AG09319 (cell line): ENCODE measurements at regions not wholly inside any gene's neighbourhood (a gene's known extent, or its start where the extent isn't known, plus 50 kb on each side); places are given as distances from the start of the nearest gene placed in this dataset.

Experiments
- DNase-seq: peaks from one replicate; pipeline ENCODE4 v3.0.0-alpha.2; 2010; ENCODE audit warnings: low read depth; ENCODE audit errors: extremely low read depth
- CTCF ChIP-seq: IDR thresholded peaks from 2 replicates; pipeline ENCODE4 v1.5.1; 2011; ENCODE audit warnings: low read depth, mild to moderate bottlenecking, inconsistent platforms, low read length, moderate library complexity

- no peak for TF ChIP-seq CTCF
- DNase-seq: no peak
These were observed 119.0 kb upstream of the TMTC2 start for GRCh38 chr12:82567688-82568087.

- no peak for DNase-seq
- no peak for TF ChIP-seq CTCF
These were observed 112.5 kb upstream of the TMTC2 start for GRCh38 chr12:82574191-82574590.

GRCh38 chr12:82578725-82579124 is 108.0 kb upstream of the TMTC2 start:
- TF ChIP-seq CTCF: no peak
- DNase-seq: no peak

- TF ChIP-seq CTCF: no peak
- no peak for DNase-seq
These were observed 103.0 kb upstream of the TMTC2 start for GRCh38 chr12:82583756-82584155.

- DNase-seq: no peak
- no peak for TF ChIP-seq CTCF
These were observed 93.6 kb upstream of the TMTC2 start for GRCh38 chr12:82593143-82593542.

- no peak for DNase-seq
- no peak for TF ChIP-seq CTCF
These were observed 92.8 kb upstream of the TMTC2 start for GRCh38 chr12:82593901-82594396.

GRCh38 chr12:82595941-82596340 is 90.8 kb upstream of the TMTC2 start:
- no peak for TF ChIP-seq CTCF
- no peak for DNase-seq
